Activated B cell treated with CpG ODN at 0.5 μM for 24 hours (primary cell): ENCODE measurements at regions not wholly inside any gene's neighbourhood (a gene's known extent, or its start where the extent isn't known, plus 50 kb on each side); places are given as distances from the start of the nearest gene placed in this dataset.
"Not testable (repeated sequence)": the region's sequence is repeated elsewhere in the genome, so short reads cannot be mapped to it uniquely, and the experiment has no call there.

Experiments
- ATAC-seq: fragments of 200-7000 bp; cut with Tn5 transposase; one replicate; pipeline ENCODE4 v1.10.0; 2021; ENCODE audit warnings: low read depth, mild to moderate bottlenecking, moderate library complexity
- CTCF ChIA-PET: fragments of 350-600 bp; sonication (Branson Sonifier 250); formaldehyde crosslinking; loops from one replicate; lab custom pipeline; 2021; ENCODE audit warnings: antibody characterized with exemption; lab: Charles Lee
- POLR2A ChIA-PET: fragments of 350-600 bp; sonication (Branson Sonifier 250); formaldehyde crosslinking; loops from one replicate; lab custom pipeline; 2021; ENCODE audit warnings: antibody characterized with exemption; lab: Charles Lee
- DNase-seq: peaks from one replicate; pipeline ENCODE4 v3.0.0; 2022
- H3K27ac Mint-ChIP-seq: one replicate; pipeline ENCODE4 v1.8.0; 2020; ENCODE audit warnings: mixed read lengths
- H3K27me3 Mint-ChIP-seq: one replicate; pipeline ENCODE4 v1.8.0; 2021; ENCODE audit warnings: mixed read lengths
- H3K36me3 Mint-ChIP-seq: one replicate; pipeline ENCODE4 v1.8.0; 2021; ENCODE audit warnings: low read depth, mixed read lengths
- H3K4me1 Mint-ChIP-seq: one replicate; pipeline ENCODE4 v1.8.0; 2021; ENCODE audit warnings: mixed read lengths
- H3K4me3 Mint-ChIP-seq: one replicate; pipeline ENCODE4 v1.8.0; 2020; ENCODE audit warnings: mild to moderate bottlenecking, mixed read lengths
- H3K9me3 Mint-ChIP-seq: one replicate; pipeline ENCODE4 v1.8.0; 2020; ENCODE audit warnings: mixed read lengths
- CTCF ChIP-seq: fragments of 200-600 bp; IDR thresholded peaks from one replicate; pipeline ENCODE4 v1.8.0; 2022; ENCODE audit warnings: antibody characterized with exemption, mild to moderate bottlenecking
- intact Hi-C: fragments of 100-400 bp; cut with micrococcal nuclease; formaldehyde crosslinking; loops from one replicate; pipeline ENCODE4 v1.15.1; 2024

- Mint-ChIP-seq H3K27me3 (no peaks in the 10 kb centered on the region), H3K27ac (no peak overlapping the region), H3K4me3 (no peak overlapping the region), H3K36me3 (no peaks in the 10 kb centered on the region), H3K9me3 (peaks cover 5% of the 10 kb centered on the region), H3K4me1 (no peaks in the 10 kb centered on the region)
- DNase-seq: no peak
- CTCF ChIA-PET: no interaction called here
- no peak for TF ChIP-seq CTCF
- no peak for ATAC-seq
- POLR2A ChIA-PET: no interaction called here
- intact Hi-C loops: no loop called here
These were observed 695.6 kb upstream of the PCDH7 start for GRCh38 chr4:30024526-30024925.

- no peak overlapping the region for H3K4me3 Mint-ChIP-seq
- ChIA-PET CTCF (no interaction called here), POLR2A (no interaction called here)
- DNase-seq (no peak), ATAC-seq (no peak)
- H3K27me3 Mint-ChIP-seq: no peaks in the 10 kb centered on the region
- H3K36me3 Mint-ChIP-seq: no peaks in the 10 kb centered on the region
- peaks cover 4% of the 10 kb centered on the region for H3K9me3 Mint-ChIP-seq
- H3K27ac Mint-ChIP-seq: no peak overlapping the region
- no peak for TF ChIP-seq CTCF
- intact Hi-C loops: no loop called here
- H3K4me1 Mint-ChIP-seq: no peaks in the 10 kb centered on the region
These were observed 691.3 kb upstream of the PCDH7 start for GRCh38 chr4:30028826-30029225.

- Mint-ChIP-seq H3K4me1 (no peaks in the 10 kb centered on the region), H3K27me3 (no peaks in the 10 kb centered on the region), H3K27ac (no peak overlapping the region), H3K4me3 (no peak overlapping the region), H3K36me3 (no peaks in the 10 kb centered on the region), H3K9me3 (peaks cover 7% of the 10 kb centered on the region)
- intact Hi-C loops: no loop called here
- no peak for DNase-seq
- ATAC-seq: no peak
- ChIA-PET CTCF (no interaction called here), POLR2A (no interaction called here)
- TF ChIP-seq CTCF: no peak
These were observed 664.0 kb upstream of the PCDH7 start for GRCh38 chr4:30056016-30056766.

GRCh38 chr4:30068234-30068633 is 651.9 kb upstream of the PCDH7 start:
- Mint-ChIP-seq H3K36me3 (no peaks in the 10 kb centered on the region), H3K27ac (no peak overlapping the region), H3K4me3 (no peak overlapping the region), H3K9me3 (peaks cover 7% of the 10 kb centered on the region), H3K27me3 (no peaks in the 10 kb centered on the region), H3K4me1 (no peaks in the 10 kb centered on the region)
- ATAC-seq (no peak), DNase-seq (no peak)
- intact Hi-C loops: no loop called here
- CTCF ChIA-PET: no interaction called here
- POLR2A ChIA-PET: no interaction called here
- no peak for TF ChIP-seq CTCF

- no peak overlapping the region for H3K27ac Mint-ChIP-seq
- intact Hi-C loops: no loop called here
- peaks cover 20% of the 10 kb centered on the region for H3K9me3 Mint-ChIP-seq
- no peak overlapping the region for H3K4me3 Mint-ChIP-seq
- no peaks in the 10 kb centered on the region for H3K27me3 Mint-ChIP-seq
- H3K36me3 Mint-ChIP-seq: no peaks in the 10 kb centered on the region
- DNase-seq (no peak), ATAC-seq (no peak)
- TF ChIP-seq CTCF: no peak
- CTCF ChIA-PET: no interaction called here
- no peaks in the 10 kb centered on the region for H3K4me1 Mint-ChIP-seq
- POLR2A ChIA-PET: no interaction called here
These were observed 647.0 kb upstream of the PCDH7 start for GRCh38 chr4:30073011-30073710.

GRCh38 chr4:30092420-30093128 is 627.6 kb upstream of the PCDH7 start:
- POLR2A ChIA-PET: not testable (repeated sequence)

More at GRCh38 chr4:30092420-30093128, 627.6 kb upstream of the PCDH7 start:
- peaks cover 16% of the 10 kb centered on the region for H3K9me3 Mint-ChIP-seq
- H3K36me3 Mint-ChIP-seq, H3K27ac Mint-ChIP-seq, H3K4me1 Mint-ChIP-seq, DNase-seq, intact Hi-C loops, CTCF ChIA-PET, H3K27me3 Mint-ChIP-seq, H3K4me3 Mint-ChIP-seq, ATAC-seq: not testable (repeated sequence)
